ENCODE measurements at regions not wholly inside any gene's neighbourhood (a gene's known extent, or its start where the extent isn't known, plus 50 kb on each side); places are given as distances from the start of the nearest gene placed in this dataset.

DNA sequence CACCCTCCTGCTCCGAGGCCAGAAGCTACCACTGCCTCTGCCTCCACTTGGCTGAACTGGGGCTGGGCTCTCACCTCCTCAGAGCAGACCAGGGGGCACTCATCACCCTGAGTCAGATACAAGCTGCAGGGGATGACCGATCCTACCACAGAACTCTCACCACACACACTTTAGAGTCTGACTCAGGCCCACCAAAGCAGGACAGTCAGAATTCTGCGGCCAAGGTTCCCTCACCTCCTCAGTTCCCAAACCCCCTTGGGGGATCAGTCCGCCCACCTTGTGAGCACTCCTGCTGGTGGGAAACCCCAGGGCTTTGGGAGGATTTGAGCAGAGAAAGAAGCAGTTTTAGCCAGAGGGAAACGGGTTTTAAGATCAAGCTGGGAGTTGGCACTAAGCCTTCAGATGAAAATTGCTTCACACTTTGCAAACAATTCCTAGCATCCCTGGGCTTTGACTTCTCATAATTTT lies 587.8 kb upstream of the JAG1 start:
- no peak for TF ChIP-seq POLR2AphosphoS5 (IDR thresholded peaks at IDR 0.05; ENCODE audit: low read depth, low read length)
- TF ChIP-seq TAF1 (IDR thresholded peaks at IDR 0.05; ENCODE audit: borderline replicate concordance, insufficient read depth, low read length): no peak
- TF ChIP-seq, protein P1, sequence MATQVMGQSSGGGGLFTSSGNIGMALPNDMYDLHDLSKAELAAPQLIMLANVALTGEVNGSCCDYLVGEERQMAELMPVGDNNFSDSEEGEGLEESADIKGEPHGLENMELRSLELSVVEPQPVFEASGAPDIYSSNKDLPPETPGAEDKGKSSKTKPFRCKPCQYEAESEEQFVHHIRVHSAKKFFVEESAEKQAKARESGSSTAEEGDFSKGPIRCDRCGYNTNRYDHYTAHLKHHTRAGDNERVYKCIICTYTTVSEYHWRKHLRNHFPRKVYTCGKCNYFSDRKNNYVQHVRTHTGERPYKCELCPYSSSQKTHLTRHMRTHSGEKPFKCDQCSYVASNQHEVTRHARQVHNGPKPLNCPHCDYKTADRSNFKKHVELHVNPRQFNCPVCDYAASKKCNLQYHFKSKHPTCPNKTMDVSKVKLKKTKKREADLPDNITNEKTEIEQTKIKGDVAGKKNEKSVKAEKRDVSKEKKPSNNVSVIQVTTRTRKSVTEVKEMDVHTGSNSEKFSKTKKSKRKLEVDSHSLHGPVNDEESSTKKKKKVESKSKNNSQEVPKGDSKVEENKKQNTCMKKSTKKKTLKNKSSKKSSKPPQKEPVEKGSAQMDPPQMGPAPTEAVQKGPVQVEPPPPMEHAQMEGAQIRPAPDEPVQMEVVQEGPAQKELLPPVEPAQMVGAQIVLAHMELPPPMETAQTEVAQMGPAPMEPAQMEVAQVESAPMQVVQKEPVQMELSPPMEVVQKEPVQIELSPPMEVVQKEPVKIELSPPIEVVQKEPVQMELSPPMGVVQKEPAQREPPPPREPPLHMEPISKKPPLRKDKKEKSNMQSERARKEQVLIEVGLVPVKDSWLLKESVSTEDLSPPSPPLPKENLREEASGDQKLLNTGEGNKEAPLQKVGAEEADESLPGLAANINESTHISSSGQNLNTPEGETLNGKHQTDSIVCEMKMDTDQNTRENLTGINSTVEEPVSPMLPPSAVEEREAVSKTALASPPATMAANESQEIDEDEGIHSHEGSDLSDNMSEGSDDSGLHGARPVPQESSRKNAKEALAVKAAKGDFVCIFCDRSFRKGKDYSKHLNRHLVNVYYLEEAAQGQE (IDR thresholded peaks at IDR 0.05; ENCODE audit: insufficient read depth in 1 of 2, low read depth in 2 of 2, low read length in 2 of 2): no peak
- TF ChIP-seq FOXP2 (optimal IDR thresholded peaks at IDR 0.05; ENCODE audit: borderline replicate concordance, extremely low read depth, extremely low read length, insufficient read depth): no peak
- no peak for TF ChIP-seq SIN3A (IDR thresholded peaks at IDR 0.05; ENCODE audit: borderline replicate concordance, insufficient read depth, low read length)

DNA sequence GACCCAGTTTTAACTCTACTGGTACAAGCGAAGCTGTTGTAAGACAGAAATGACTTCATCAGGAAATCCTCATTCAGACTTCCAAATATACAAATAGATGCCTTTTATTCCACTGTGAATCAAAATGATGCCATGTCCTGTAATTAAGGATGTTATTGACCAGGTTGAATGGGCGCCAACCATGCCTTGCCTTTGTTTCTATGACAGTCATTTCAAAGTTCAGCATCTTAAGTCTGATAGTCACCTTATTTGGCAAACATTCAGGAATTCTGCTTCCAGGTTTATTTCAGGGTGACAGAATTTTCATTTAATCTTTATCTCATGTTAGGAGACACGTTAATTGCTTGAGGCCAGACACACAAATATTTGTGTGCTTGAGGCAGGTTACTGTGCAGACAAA lies 592.8 kb upstream of the JAG1 start:
- no peak for TF ChIP-seq FOXP2 (optimal IDR thresholded peaks at IDR 0.05; ENCODE audit: borderline replicate concordance, extremely low read depth, extremely low read length, insufficient read depth)
- TF ChIP-seq, protein P1 (IDR thresholded peaks at IDR 0.05; ENCODE audit: insufficient read depth in 1 of 2, low read depth in 2 of 2, low read length in 2 of 2): no peak
- no peak for TF ChIP-seq POLR2AphosphoS5 (IDR thresholded peaks at IDR 0.05; ENCODE audit: low read depth, low read length)
- no peak for TF ChIP-seq SIN3A (IDR thresholded peaks at IDR 0.05; ENCODE audit: borderline replicate concordance, insufficient read depth, low read length)
- no peak for TF ChIP-seq TAF1 (IDR thresholded peaks at IDR 0.05; ENCODE audit: borderline replicate concordance, insufficient read depth, low read length)

DNA sequence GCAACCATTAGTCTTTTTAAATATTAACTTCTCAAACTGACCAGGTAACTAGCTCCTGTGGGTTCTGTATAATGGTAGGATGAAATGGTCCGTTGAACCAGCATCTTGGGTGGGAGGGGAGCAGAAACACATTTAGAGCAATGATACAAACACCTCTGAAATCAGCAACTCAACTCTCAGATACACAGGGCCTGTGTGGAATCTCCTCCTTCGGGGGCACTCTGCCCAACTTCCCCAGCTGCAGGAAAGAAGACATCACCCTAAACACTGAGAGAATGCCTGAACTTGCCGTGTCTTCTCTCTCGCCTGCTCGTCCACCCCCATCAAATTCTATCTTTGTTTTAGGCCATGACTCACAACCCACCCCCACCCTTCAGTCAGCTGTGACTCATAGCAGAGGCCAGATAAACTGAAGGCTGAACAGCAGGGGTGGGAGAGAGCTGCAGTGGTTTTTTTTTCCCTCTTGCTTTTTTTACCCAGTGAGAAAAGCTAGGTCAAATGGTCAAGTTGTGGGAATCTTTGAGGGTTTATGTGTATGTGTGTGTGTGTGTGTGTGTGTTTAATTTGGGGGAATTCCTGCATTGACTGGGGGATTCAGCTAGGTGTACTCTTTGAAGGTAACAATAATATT lies 593.4 kb upstream of the JAG1 start:
- peak; percentile 62 for TF ChIP-seq FOXP2 (optimal IDR thresholded peaks at IDR 0.05; ENCODE audit: borderline replicate concordance, extremely low read depth, extremely low read length, insufficient read depth)
- TF ChIP-seq SIN3A (IDR thresholded peaks at IDR 0.05; ENCODE audit: borderline replicate concordance, insufficient read depth, low read length): peak; percentile 98
- TF ChIP-seq TAF1 (IDR thresholded peaks at IDR 0.05; ENCODE audit: borderline replicate concordance, insufficient read depth, low read length): no peak
- TF ChIP-seq, protein P1 (IDR thresholded peaks at IDR 0.05; ENCODE audit: insufficient read depth in 1 of 2, low read depth in 2 of 2, low read length in 2 of 2): peak in 1 of 2 experiments; percentile 68; a peak in 2 of 4 replicates
- no peak for TF ChIP-seq POLR2AphosphoS5 (IDR thresholded peaks at IDR 0.05; ENCODE audit: low read depth, low read length)

DNA sequence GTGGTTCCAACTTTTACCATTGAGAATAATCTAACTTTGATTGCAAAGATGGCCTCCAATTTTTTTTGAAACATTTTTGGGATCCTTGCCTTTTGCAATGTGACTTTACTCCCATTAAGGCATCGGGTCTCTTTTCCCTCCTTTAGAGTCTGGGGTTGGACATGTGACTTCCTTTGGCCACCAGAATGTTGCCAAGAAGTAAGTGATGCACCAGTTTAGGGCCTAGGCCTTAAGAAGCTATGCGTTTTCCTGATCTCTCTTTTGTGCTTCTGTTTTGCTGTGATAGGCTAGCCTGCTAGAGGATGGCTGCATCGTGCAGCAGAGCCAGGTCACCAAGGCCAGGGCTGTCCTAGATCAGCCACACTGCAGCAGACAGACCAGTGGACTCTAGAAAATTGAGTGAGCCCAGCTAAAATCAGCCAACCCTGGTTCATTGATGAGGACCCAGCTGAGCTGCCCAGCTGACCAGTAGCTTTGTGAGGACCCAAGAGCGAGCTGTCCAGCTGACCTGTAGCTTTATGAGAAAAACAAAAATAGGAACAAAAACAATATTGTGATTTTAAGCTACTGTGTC lies 594.0 kb upstream of the JAG1 start:
- TF ChIP-seq FOXP2 (optimal IDR thresholded peaks at IDR 0.05; ENCODE audit: borderline replicate concordance, extremely low read depth, extremely low read length, insufficient read depth) (no peak), SIN3A (IDR thresholded peaks at IDR 0.05; ENCODE audit: borderline replicate concordance, insufficient read depth, low read length) (no peak)
- TF ChIP-seq, protein P1 (IDR thresholded peaks at IDR 0.05; ENCODE audit: insufficient read depth in 1 of 2, low read depth in 2 of 2, low read length in 2 of 2): no peak
